Fibroblast of lung (primary cell): ENCODE measurements at regions not wholly inside any gene's neighbourhood (a gene's known extent, or its start where the extent isn't known, plus 50 kb on each side); places are given as distances from the start of the nearest gene placed in this dataset.
A peak's percentile ranks its signal among the peaks of the same experiment; 100 is the strongest.
"Not testable (repeated sequence)": the region's sequence is repeated elsewhere in the genome, so short reads cannot be mapped to it uniquely, and the experiment has no call there.

Experiments
- DNase-seq, 2 donors: peaks; one replicate each; pipeline versions ENCODE4 v3.0.0 to v3.0.0-alpha.2; 2010; ENCODE audit warnings: low read depth in 2 of 2
- H2AFZ ChIP-seq: 2 replicates; pipeline ENCODE4 v1.5.1; 2012; ENCODE audit warnings: low read length, control low read depth, inconsistent platforms
- H3K27ac ChIP-seq: 2 replicates; pipeline ENCODE4 v1.5.1; 2011; ENCODE audit warnings: low read length, control low read depth; ENCODE audit not compliant: insufficient read depth
- H3K27me3 ChIP-seq: 2 replicates; pipeline ENCODE4 v1.5.1; 2011; ENCODE audit warnings: mild to moderate bottlenecking, low read length; ENCODE audit not compliant: control insufficient read depth, insufficient read depth
- H3K36me3 ChIP-seq: 2 replicates; pipeline ENCODE4 v1.5.1; 2011; ENCODE audit warnings: low read length; ENCODE audit not compliant: control insufficient read depth, insufficient read depth
- H3K4me1 ChIP-seq: 2 replicates; pipeline ENCODE4 v1.5.1; 2011; ENCODE audit warnings: low read length; ENCODE audit not compliant: control insufficient read depth, insufficient read depth; ENCODE audit errors: extremely low read depth
- H3K4me2 ChIP-seq: 2 replicates; pipeline ENCODE4 v1.5.1; 2011; ENCODE audit warnings: low read length, control low read depth; ENCODE audit not compliant: insufficient read depth; ENCODE audit errors: extremely low read depth
- H3K4me3 ChIP-seq, 4 experiments: fragments of 200-600 bp in 1 of 4; sonication (generic) in 1 of 4; replicated peaks in 1 of 4; 2 replicates each; pipeline ENCODE4 v1.5.1; 2011 to 2016; ENCODE audit warnings: low read length in 4 of 4, low read depth in 3 of 4, mild to moderate bottlenecking in 3 of 4, control low read depth in 2 of 4, inconsistent platforms in 1 of 4, mixed read lengths in 1 of 4; ENCODE audit not compliant: insufficient read depth in 1 of 4; ENCODE audit errors: control extremely low read depth in 1 of 4
- H3K79me2 ChIP-seq: 2 replicates; pipeline ENCODE4 v1.5.1; 2012; ENCODE audit warnings: mild to moderate bottlenecking, low read length, inconsistent platforms; ENCODE audit not compliant: control insufficient read depth, insufficient read depth
- H3K9ac ChIP-seq: 2 replicates; pipeline ENCODE4 v1.5.1; 2011; ENCODE audit warnings: mild to moderate bottlenecking, low read length, control low read depth; ENCODE audit not compliant: insufficient read depth
- H3K9me3 ChIP-seq: 2 replicates; pipeline ENCODE4 v1.5.1; 2012; ENCODE audit warnings: low read depth, low read length; ENCODE audit not compliant: control insufficient read depth, insufficient read depth
- H4K20me1 ChIP-seq: 2 replicates; pipeline ENCODE4 v1.5.1; 2011; ENCODE audit warnings: low read length; ENCODE audit not compliant: control insufficient read depth, insufficient read depth; ENCODE audit errors: extremely low read depth
- EZH2 ChIP-seq: IDR thresholded peaks from 2 replicates; pipeline ENCODE4 v1.5.1; 2012; ENCODE audit warnings: low read length, control low read depth, mild to moderate bottlenecking; ENCODE audit errors: missing control alignments
- TF ChIP-seq, protein P1 (sequence below), 2 donors: IDR thresholded peaks in 1 of 2; conservative IDR thresholded peaks in 1 of 2; 1 replicate in 1 of 2; 2 replicates in 1 of 2; pipeline ENCODE4 v1.5.1; 2011 to 2012; ENCODE audit warnings: low read length in 2 of 2, control low read depth in 1 of 2, inconsistent platforms in 1 of 2, low read depth in 1 of 2, mild to moderate bottlenecking in 1 of 2

GRCh38 chrX:80929251-80929650 is 119.6 kb upstream of the BRWD3 start:
- no peak overlapping the region for H3K27ac ChIP-seq
- no peak overlapping the region for H2AFZ ChIP-seq
- no peak overlapping the region for H3K4me3 ChIP-seq
- H3K79me2 ChIP-seq, result no peaks in the 10 kb centered on the region
- H3K9ac ChIP-seq, result no peak overlapping the region
- TF ChIP-seq, protein P1, sequence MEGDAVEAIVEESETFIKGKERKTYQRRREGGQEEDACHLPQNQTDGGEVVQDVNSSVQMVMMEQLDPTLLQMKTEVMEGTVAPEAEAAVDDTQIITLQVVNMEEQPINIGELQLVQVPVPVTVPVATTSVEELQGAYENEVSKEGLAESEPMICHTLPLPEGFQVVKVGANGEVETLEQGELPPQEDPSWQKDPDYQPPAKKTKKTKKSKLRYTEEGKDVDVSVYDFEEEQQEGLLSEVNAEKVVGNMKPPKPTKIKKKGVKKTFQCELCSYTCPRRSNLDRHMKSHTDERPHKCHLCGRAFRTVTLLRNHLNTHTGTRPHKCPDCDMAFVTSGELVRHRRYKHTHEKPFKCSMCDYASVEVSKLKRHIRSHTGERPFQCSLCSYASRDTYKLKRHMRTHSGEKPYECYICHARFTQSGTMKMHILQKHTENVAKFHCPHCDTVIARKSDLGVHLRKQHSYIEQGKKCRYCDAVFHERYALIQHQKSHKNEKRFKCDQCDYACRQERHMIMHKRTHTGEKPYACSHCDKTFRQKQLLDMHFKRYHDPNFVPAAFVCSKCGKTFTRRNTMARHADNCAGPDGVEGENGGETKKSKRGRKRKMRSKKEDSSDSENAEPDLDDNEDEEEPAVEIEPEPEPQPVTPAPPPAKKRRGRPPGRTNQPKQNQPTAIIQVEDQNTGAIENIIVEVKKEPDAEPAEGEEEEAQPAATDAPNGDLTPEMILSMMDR (conservative IDR thresholded peaks at IDR 0.05 in 1 of 2, IDR thresholded peaks at IDR 0.05 in 1 of 2; ENCODE audit: low read depth in 1 of 2, low read length in 2 of 2), result no peak
- no peak for TF ChIP-seq EZH2
- no peaks in the 10 kb centered on the region for H3K4me1 ChIP-seq
- no peaks in the 10 kb centered on the region for H4K20me1 ChIP-seq
- H3K9me3 ChIP-seq, result no peaks in the 10 kb centered on the region
- no peak overlapping the region for H3K4me2 ChIP-seq
- no peaks in the 10 kb centered on the region for H3K27me3 ChIP-seq
- no peaks in the 10 kb centered on the region for H3K36me3 ChIP-seq
- DNase-seq, result no peak

- TF ChIP-seq EZH2, result no peak
- TF ChIP-seq, protein P1 (conservative IDR thresholded peaks at IDR 0.05 in 1 of 2, IDR thresholded peaks at IDR 0.05 in 1 of 2; ENCODE audit: low read depth in 1 of 2, low read length in 2 of 2), result no peak
- H3K36me3 ChIP-seq, result no peaks in the 10 kb centered on the region
- no peaks in the 10 kb centered on the region for H3K27me3 ChIP-seq
- no peak overlapping the region for H3K27ac ChIP-seq
- DNase-seq, result no peak
- no peak overlapping the region for H3K4me3 ChIP-seq
- no peaks in the 10 kb centered on the region for H3K9me3 ChIP-seq
- H3K4me2 ChIP-seq, result no peak overlapping the region
- no peaks in the 10 kb centered on the region for H3K4me1 ChIP-seq
- no peaks in the 10 kb centered on the region for H3K79me2 ChIP-seq
- no peak overlapping the region for H2AFZ ChIP-seq
- H4K20me1 ChIP-seq, result no peaks in the 10 kb centered on the region
- no peak overlapping the region for H3K9ac ChIP-seq
These were observed 108.2 kb upstream of the BRWD3 start for GRCh38 chrX:80917919-80918318.

- not testable (repeated sequence) for H3K9ac ChIP-seq, H3K9me3 ChIP-seq, H3K27ac ChIP-seq, H3K36me3 ChIP-seq, H4K20me1 ChIP-seq, H3K4me3 ChIP-seq, H3K4me2 ChIP-seq, H3K4me1 ChIP-seq, H3K79me2 ChIP-seq, H3K27me3 ChIP-seq, H2AFZ ChIP-seq, DNase-seq
These were observed 102.7 kb upstream of the BRWD3 start for GRCh38 chrX:80912351-80912750.

- H3K27ac ChIP-seq, result no peak overlapping the region
- H2AFZ ChIP-seq, result no peak overlapping the region
- H3K9ac ChIP-seq, result no peak overlapping the region
- H3K36me3 ChIP-seq, result no peaks in the 10 kb centered on the region
- no peaks in the 10 kb centered on the region for H3K27me3 ChIP-seq
- H3K79me2 ChIP-seq, result no peaks in the 10 kb centered on the region
- no peak overlapping the region for H3K4me3 ChIP-seq
- no peaks in the 10 kb centered on the region for H3K4me1 ChIP-seq
- no peak overlapping the region for H3K4me2 ChIP-seq
- DNase-seq, result peak in 1 of 2 donors; percentile 6
- H4K20me1 ChIP-seq, result no peaks in the 10 kb centered on the region
- TF ChIP-seq EZH2, result no peak
- TF ChIP-seq, protein P1 (conservative IDR thresholded peaks at IDR 0.05 in 1 of 2, IDR thresholded peaks at IDR 0.05 in 1 of 2; ENCODE audit: low read depth in 1 of 2, low read length in 2 of 2), result no peak
- H3K9me3 ChIP-seq, result no peaks in the 10 kb centered on the region
These were observed 70.2 kb upstream of the BRWD3 start for GRCh38 chrX:80879916-80880315.
